H9 (cell line): ENCODE measurements at regions not wholly inside any gene's neighbourhood (a gene's known extent, or its start where the extent isn't known, plus 50 kb on each side); places are given as distances from the start of the nearest gene placed in this dataset.

ENCODE experiments used
- DNase-seq: peaks from one replicate; pipeline ENCODE4 v3.0.0-alpha.2; 2017
- H2AFZ ChIP-seq: one replicate; pipeline ENCODE4 v1.6.1; 2013; ENCODE audit warnings: mild to moderate bottlenecking, low read length, control low read depth, moderate library complexity
- H2AK5ac ChIP-seq: 2 replicates; pipeline ENCODE4 v1.6.1; 2013; ENCODE audit warnings: low read length, control low read depth, mixed read lengths; ENCODE audit not compliant: insufficient read length
- H2BK120ac ChIP-seq: one replicate; pipeline ENCODE4 v1.6.1; 2013; ENCODE audit warnings: low read depth, mild to moderate bottlenecking, low read length, control low read depth, inconsistent platforms; ENCODE audit not compliant: poor library complexity, severe bottlenecking
- H2BK12ac ChIP-seq: 2 replicates; pipeline ENCODE4 v1.6.1; 2013; ENCODE audit warnings: low read length, control low read depth, mixed read lengths, low read depth; ENCODE audit not compliant: insufficient read length
- H2BK15ac ChIP-seq: 2 replicates; pipeline ENCODE4 v1.6.1; 2013; ENCODE audit warnings: low read depth, low read length, control low read depth
- H2BK20ac ChIP-seq: one replicate; pipeline ENCODE4 v1.6.1; 2013; ENCODE audit warnings: low read depth, mild to moderate bottlenecking, low read length, control low read depth, inconsistent platforms; ENCODE audit not compliant: poor library complexity, severe bottlenecking
- H2BK5ac ChIP-seq: 2 replicates; pipeline ENCODE4 v1.6.1; 2013; ENCODE audit warnings: low read length, control low read depth, mixed read lengths; ENCODE audit not compliant: insufficient read length
- H3K14ac ChIP-seq: 2 replicates; pipeline ENCODE4 v1.6.1; 2013; ENCODE audit warnings: low read length, control low read depth; ENCODE audit not compliant: insufficient read depth
- H3K18ac ChIP-seq: 2 replicates; pipeline ENCODE4 v1.6.1; 2013; ENCODE audit warnings: low read depth, mild to moderate bottlenecking, mixed read lengths, low read length, control low read depth; ENCODE audit not compliant: insufficient read length
- H3K23ac ChIP-seq: 2 replicates; pipeline ENCODE4 v1.6.1; 2013; ENCODE audit warnings: low read length, control low read depth, mixed read lengths, low read depth; ENCODE audit not compliant: insufficient read length
- H3K23me2 ChIP-seq: 2 replicates; pipeline ENCODE4 v1.6.1; 2013; ENCODE audit warnings: low read depth, mild to moderate bottlenecking, mixed read lengths, low read length, control low read depth; ENCODE audit not compliant: insufficient read length, poor library complexity, severe bottlenecking
- H3K27ac ChIP-seq: 2 replicates; pipeline ENCODE4 v1.5.1; 2013; ENCODE audit warnings: low read length, control low read depth, mixed read lengths, low read depth; ENCODE audit not compliant: insufficient read length
- H3K27me3 ChIP-seq: 2 replicates; pipeline ENCODE4 v1.6.1; 2013; ENCODE audit warnings: low read length, control low read depth, inconsistent platforms; ENCODE audit not compliant: insufficient read depth
- H3K4ac ChIP-seq: 2 replicates; pipeline ENCODE4 v1.6.1; 2013; ENCODE audit warnings: low read depth, mild to moderate bottlenecking, control low read depth, inconsistent platforms, low read length, moderate library complexity
- H3K4me1 ChIP-seq: 2 replicates; pipeline ENCODE4 v1.6.1; 2013; ENCODE audit warnings: low read length, control low read depth, inconsistent platforms; ENCODE audit not compliant: insufficient read depth
- H3K4me2 ChIP-seq: 2 replicates; pipeline ENCODE4 v1.6.1; 2013; ENCODE audit warnings: low read length, control low read depth, mixed read lengths; ENCODE audit not compliant: insufficient read length, insufficient read depth
- H3K56ac ChIP-seq: 2 replicates; pipeline ENCODE4 v1.6.1; 2013; ENCODE audit warnings: low read depth, mild to moderate bottlenecking, mixed read lengths, low read length, control low read depth; ENCODE audit not compliant: insufficient read length
- H3K79me1 ChIP-seq: 2 replicates; pipeline ENCODE4 v1.6.1; 2013; ENCODE audit warnings: low read depth, mild to moderate bottlenecking, moderate library complexity, low read length, control low read depth, inconsistent platforms; ENCODE audit not compliant: insufficient read depth, poor library complexity, severe bottlenecking
- H3K79me2 ChIP-seq: 2 replicates; pipeline ENCODE4 v1.6.1; 2013; ENCODE audit warnings: low read length, control low read depth, inconsistent platforms; ENCODE audit not compliant: insufficient read depth
- H3K9ac ChIP-seq: 2 replicates; pipeline ENCODE4 v1.6.1; 2013; ENCODE audit warnings: low read length, control low read depth, mixed read lengths; ENCODE audit not compliant: insufficient read length; ENCODE audit errors: extremely low read depth
- H3K9me3 ChIP-seq: one replicate; pipeline ENCODE4 v1.6.1; 2013; ENCODE audit warnings: low read depth, low read length, inconsistent platforms; ENCODE audit not compliant: control insufficient read depth
- H3T11ph ChIP-seq: one replicate; pipeline ENCODE4 v1.6.1; 2013; ENCODE audit warnings: mild to moderate bottlenecking, low read length, control low read depth, inconsistent platforms
- H4K20me1 ChIP-seq: one replicate; pipeline ENCODE4 v1.6.1; 2013; ENCODE audit not compliant: control insufficient read depth, insufficient read length, insufficient read depth
- H4K5ac ChIP-seq: 2 replicates; pipeline ENCODE4 v1.6.1; 2013; ENCODE audit warnings: low read depth, mild to moderate bottlenecking, mixed read lengths, low read length, control low read depth; ENCODE audit not compliant: insufficient read length
- H4K8ac ChIP-seq: replicated peaks from 2 replicates; pipeline ENCODE4 v1.6.1; 2013; ENCODE audit warnings: low read length, control low read depth, mixed read lengths, low read depth; ENCODE audit not compliant: insufficient read length
- H4K91ac ChIP-seq: 2 replicates; pipeline ENCODE4 v1.6.1; 2013; ENCODE audit warnings: low read depth, mild to moderate bottlenecking, moderate library complexity, mixed read lengths, low read length, control low read depth; ENCODE audit not compliant: insufficient read length
- H3K27ac Mint-ChIP-seq, 3 experiments: 2 replicates in 2 of 3; 3 replicates in 1 of 3; pipeline ENCODE4 v1.8.0; 2020 to 2021; ENCODE audit warnings: mixed read lengths in 3 of 3, mild to moderate bottlenecking in 1 of 3, moderate library complexity in 1 of 3
- H3K27me3 Mint-ChIP-seq: 2 replicates; pipeline ENCODE4 v1.8.0; 2021; ENCODE audit warnings: low read depth, mild to moderate bottlenecking, moderate library complexity, mixed read lengths
- H3K36me3 Mint-ChIP-seq, 3 experiments: 2 replicates in 2 of 3; 3 replicates in 1 of 3; pipeline ENCODE4 v1.8.0; 2020 to 2021; ENCODE audit warnings: low read depth in 3 of 3, mixed read lengths in 3 of 3; ENCODE audit not compliant: insufficient read depth in 1 of 3
- H3K4me1 Mint-ChIP-seq, 2 experiments: 2 replicates each; pipeline ENCODE4 v1.8.0; 2020; ENCODE audit warnings: mixed read lengths in 2 of 2
- H3K4me3 Mint-ChIP-seq, 2 experiments: 2 replicates in 1 of 2; 3 replicates in 1 of 2; pipeline ENCODE4 v1.8.0; 2020 to 2021; ENCODE audit warnings: mild to moderate bottlenecking in 2 of 2, mixed read lengths in 2 of 2, moderate library complexity in 1 of 2
- H3K9me3 Mint-ChIP-seq, 2 experiments: 2 replicates in 1 of 2; 3 replicates in 1 of 2; pipeline ENCODE4 v1.8.0; 2020; ENCODE audit warnings: mild to moderate bottlenecking in 2 of 2, mixed read lengths in 2 of 2, moderate library complexity in 1 of 2
- WGBS: extraction: QIAGEN DNeasy Blood & Tissue Kit; methylation state at CpG from one replicate; pipeline ENCODE4 v1.1.7; 2013; ENCODE audit warnings: missing lambda C conversion rate, low lambda C conversion rate, mixed read lengths; ENCODE audit not compliant: insufficient read length; ENCODE audit errors: extremely low coverage; 5-methylcytosine and 5-hydroxymethylcytosine counted together
- TF ChIP-seq, protein P1 (sequence below): fragments of 200-600 bp; sonication (generic); conservative IDR thresholded peaks from 3 replicates; pipeline ENCODE4 v1.8.0; 2021; ENCODE audit warnings: antibody characterized with exemption, mild to moderate bottlenecking

DNA sequence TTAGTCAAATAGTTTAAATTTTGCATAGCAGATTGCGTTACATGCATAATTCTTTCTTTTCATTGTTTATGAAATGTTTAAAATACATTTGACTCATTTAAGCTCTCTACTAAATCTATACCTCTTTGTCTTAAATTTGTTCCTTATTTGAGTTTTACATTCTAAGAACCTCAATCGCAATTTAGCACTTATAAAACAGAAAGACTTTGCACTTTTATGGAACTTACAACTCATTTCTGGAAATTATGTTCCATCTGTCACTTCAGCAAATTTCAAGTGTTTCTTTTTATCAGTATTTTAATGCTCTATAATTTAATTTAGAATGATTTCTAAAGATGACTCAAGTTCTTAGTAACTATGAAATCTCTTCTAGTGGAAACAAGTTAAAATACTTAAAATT is 1505.8 kb upstream of the SPRY2 start:
- no peak for DNase-seq
- no peak overlapping the region for H3K9ac ChIP-seq
- Mint-ChIP-seq H3K27me3 (no peaks in the 10 kb centered on the region), H3K27ac (no peak overlapping the region), H3K9me3 (no peaks in the 10 kb centered on the region; a peak in 1 of 5 replicates), H3K4me3 (no peak overlapping the region), H3K4me1 (peaks cover 15% of the 10 kb centered on the region in 2 experiments), H3K36me3 (no peaks in the 10 kb centered on the region)
- H2AK5ac ChIP-seq, result no peak overlapping the region
- H2AFZ ChIP-seq, result no peak overlapping the region
- no peak overlapping the region for H2BK120ac ChIP-seq
- no peak overlapping the region for H2BK5ac ChIP-seq
- H3K14ac ChIP-seq, result no peak overlapping the region
- H2BK20ac ChIP-seq, result no peak overlapping the region
- no peak overlapping the region for H2BK12ac ChIP-seq
- no peak overlapping the region for H3K4ac ChIP-seq
- H3K4me2 ChIP-seq, result no peak overlapping the region
- no peaks in the 10 kb centered on the region for H4K20me1 ChIP-seq
- H3T11ph ChIP-seq, result no peak overlapping the region
- no peaks in the 10 kb centered on the region for H3K79me1 ChIP-seq
- no peak overlapping the region for H3K56ac ChIP-seq
- H3K27ac ChIP-seq, result no peak overlapping the region
- no peak overlapping the region for H3K23ac ChIP-seq
- no peaks in the 10 kb centered on the region for H3K79me2 ChIP-seq
- no peaks in the 10 kb centered on the region for H3K23me2 ChIP-seq
- no peak overlapping the region for H3K18ac ChIP-seq
- H2BK15ac ChIP-seq, result no peak overlapping the region
- no peak overlapping the region for H4K8ac ChIP-seq
- H3K9me3 ChIP-seq, result no peaks in the 10 kb centered on the region
- no peaks in the 10 kb centered on the region for H3K4me1 ChIP-seq
- TF ChIP-seq, protein P1, sequence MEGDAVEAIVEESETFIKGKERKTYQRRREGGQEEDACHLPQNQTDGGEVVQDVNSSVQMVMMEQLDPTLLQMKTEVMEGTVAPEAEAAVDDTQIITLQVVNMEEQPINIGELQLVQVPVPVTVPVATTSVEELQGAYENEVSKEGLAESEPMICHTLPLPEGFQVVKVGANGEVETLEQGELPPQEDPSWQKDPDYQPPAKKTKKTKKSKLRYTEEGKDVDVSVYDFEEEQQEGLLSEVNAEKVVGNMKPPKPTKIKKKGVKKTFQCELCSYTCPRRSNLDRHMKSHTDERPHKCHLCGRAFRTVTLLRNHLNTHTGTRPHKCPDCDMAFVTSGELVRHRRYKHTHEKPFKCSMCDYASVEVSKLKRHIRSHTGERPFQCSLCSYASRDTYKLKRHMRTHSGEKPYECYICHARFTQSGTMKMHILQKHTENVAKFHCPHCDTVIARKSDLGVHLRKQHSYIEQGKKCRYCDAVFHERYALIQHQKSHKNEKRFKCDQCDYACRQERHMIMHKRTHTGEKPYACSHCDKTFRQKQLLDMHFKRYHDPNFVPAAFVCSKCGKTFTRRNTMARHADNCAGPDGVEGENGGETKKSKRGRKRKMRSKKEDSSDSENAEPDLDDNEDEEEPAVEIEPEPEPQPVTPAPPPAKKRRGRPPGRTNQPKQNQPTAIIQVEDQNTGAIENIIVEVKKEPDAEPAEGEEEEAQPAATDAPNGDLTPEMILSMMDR, result no peak
- WGBS, result no CpG with 5 or more reads among the region's 2 CpGs
- no peaks in the 10 kb centered on the region for H3K27me3 ChIP-seq
- no peak overlapping the region for H4K91ac ChIP-seq
- H4K5ac ChIP-seq, result no peak overlapping the region
